HG02870 (cell line): ENCODE measurements at regions not wholly inside any gene's neighbourhood (a gene's known extent, or its start where the extent isn't known, plus 50 kb on each side); places are given as distances from the start of the nearest gene placed in this dataset.
"Not testable (repeated sequence)": the region's sequence is repeated elsewhere in the genome, so short reads cannot be mapped to it uniquely, and the experiment has no call there.

Experiments
- ATAC-seq: cut with Tn5 transposase; IDR thresholded peaks from one replicate; pipeline ENCODE4 v1.9.1; 2021; ENCODE audit warnings: mild to moderate bottlenecking, moderate library complexity; ENCODE audit not compliant: unreplicated experiment

- ATAC-seq = no peak
Measured at GRCh38 chr2:102871707-102872106, 109.9 kb downstream of the TMEM182 start.

- ATAC-seq = no peak
Measured at GRCh38 chr2:102872388-102872787, 110.6 kb downstream of the TMEM182 start.

GRCh38 chr2:102879513-102879912 lies 117.7 kb downstream of the TMEM182 start:
- not testable (repeated sequence) for ATAC-seq

- ATAC-seq = no peak
Measured at GRCh38 chr2:102880731-102881130, 118.9 kb downstream of the TMEM182 start.

GRCh38 chr2:102886216-102886893 lies 124.5 kb downstream of the TMEM182 start:
- no peak for ATAC-seq

- no peak for ATAC-seq
Measured at GRCh38 chr2:102888514-102888913, 126.7 kb downstream of the TMEM182 start.

GRCh38 chr2:102891296-102891695 lies 129.5 kb downstream of the TMEM182 start:
- no peak for ATAC-seq

GRCh38 chr2:102892698-102893310 lies 131.0 kb downstream of the TMEM182 start:
- no peak for ATAC-seq

GRCh38 chr2:102893870-102894269 lies 132.0 kb downstream of the TMEM182 start:
- ATAC-seq = no peak

GRCh38 chr2:102895376-102895775 lies 133.5 kb downstream of the TMEM182 start:
- no peak for ATAC-seq

- not testable (repeated sequence) for ATAC-seq
Measured at GRCh38 chr2:102909240-102909639, 147.4 kb downstream of the TMEM182 start.

- ATAC-seq = no peak
Measured at GRCh38 chr2:102910724-102911123, 148.9 kb downstream of the TMEM182 start.

- ATAC-seq = no peak
Measured at GRCh38 chr2:102915128-102915527, 153.3 kb downstream of the TMEM182 start.

- no peak for ATAC-seq
Measured at GRCh38 chr2:102922321-102922720, 160.5 kb downstream of the TMEM182 start.

GRCh38 chr2:102925003-102925402 lies 163.2 kb downstream of the TMEM182 start:
- no peak for ATAC-seq

- no peak for ATAC-seq
Measured at GRCh38 chr2:102927854-102928267, 166.0 kb downstream of the TMEM182 start.

- ATAC-seq = no peak
Measured at GRCh38 chr2:102929721-102930120, 167.9 kb downstream of the TMEM182 start.

GRCh38 chr2:102932501-102932900 lies 170.7 kb downstream of the TMEM182 start:
- no peak for ATAC-seq

- ATAC-seq = no peak
Measured at GRCh38 chr2:102939207-102939606, 177.4 kb downstream of the TMEM182 start.

- no peak for ATAC-seq
Measured at GRCh38 chr2:102940684-102941083, 178.9 kb downstream of the TMEM182 start.

GRCh38 chr2:102942107-102942506 lies 180.3 kb downstream of the TMEM182 start:
- ATAC-seq = no peak

GRCh38 chr2:102943251-102943650 lies 181.4 kb downstream of the TMEM182 start:
- ATAC-seq = no peak
